ENCODE measurements at regions not wholly inside any gene's neighbourhood (a gene's known extent, or its start where the extent isn't known, plus 50 kb on each side); places are given as distances from the start of the nearest gene placed in this dataset.

GRCh38 chr13:90382425-90382824 lies 965.1 kb upstream of the MIR17HG start:
- TF ChIP-seq, protein P1, sequence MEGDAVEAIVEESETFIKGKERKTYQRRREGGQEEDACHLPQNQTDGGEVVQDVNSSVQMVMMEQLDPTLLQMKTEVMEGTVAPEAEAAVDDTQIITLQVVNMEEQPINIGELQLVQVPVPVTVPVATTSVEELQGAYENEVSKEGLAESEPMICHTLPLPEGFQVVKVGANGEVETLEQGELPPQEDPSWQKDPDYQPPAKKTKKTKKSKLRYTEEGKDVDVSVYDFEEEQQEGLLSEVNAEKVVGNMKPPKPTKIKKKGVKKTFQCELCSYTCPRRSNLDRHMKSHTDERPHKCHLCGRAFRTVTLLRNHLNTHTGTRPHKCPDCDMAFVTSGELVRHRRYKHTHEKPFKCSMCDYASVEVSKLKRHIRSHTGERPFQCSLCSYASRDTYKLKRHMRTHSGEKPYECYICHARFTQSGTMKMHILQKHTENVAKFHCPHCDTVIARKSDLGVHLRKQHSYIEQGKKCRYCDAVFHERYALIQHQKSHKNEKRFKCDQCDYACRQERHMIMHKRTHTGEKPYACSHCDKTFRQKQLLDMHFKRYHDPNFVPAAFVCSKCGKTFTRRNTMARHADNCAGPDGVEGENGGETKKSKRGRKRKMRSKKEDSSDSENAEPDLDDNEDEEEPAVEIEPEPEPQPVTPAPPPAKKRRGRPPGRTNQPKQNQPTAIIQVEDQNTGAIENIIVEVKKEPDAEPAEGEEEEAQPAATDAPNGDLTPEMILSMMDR (IDR thresholded peaks at IDR 0.05): no peak
- TF ChIP-seq POLR2A (IDR thresholded peaks at IDR 0.05): no peak
- TF ChIP-seq EP300 (IDR thresholded peaks at IDR 0.05): no peak
- intact Hi-C loops (cut with DNase I): no loop called here
- Histone ChIP-seq H3K9me3 (no peaks in the 10 kb centered on the region), H3K4me1 (ENCODE audit: insufficient read depth) (no peaks in the 10 kb centered on the region), H3K27ac (no peak overlapping the region), H3K27me3 (no peaks in the 10 kb centered on the region), H3K36me3 (no peaks in the 10 kb centered on the region), H3K4me3 (no peak overlapping the region)
- no peak for DNase-seq
- WGBS, 3 donors: 39 to 71% (median 62%) methylated on average over 1 of the region's 1 CpG

DNA sequence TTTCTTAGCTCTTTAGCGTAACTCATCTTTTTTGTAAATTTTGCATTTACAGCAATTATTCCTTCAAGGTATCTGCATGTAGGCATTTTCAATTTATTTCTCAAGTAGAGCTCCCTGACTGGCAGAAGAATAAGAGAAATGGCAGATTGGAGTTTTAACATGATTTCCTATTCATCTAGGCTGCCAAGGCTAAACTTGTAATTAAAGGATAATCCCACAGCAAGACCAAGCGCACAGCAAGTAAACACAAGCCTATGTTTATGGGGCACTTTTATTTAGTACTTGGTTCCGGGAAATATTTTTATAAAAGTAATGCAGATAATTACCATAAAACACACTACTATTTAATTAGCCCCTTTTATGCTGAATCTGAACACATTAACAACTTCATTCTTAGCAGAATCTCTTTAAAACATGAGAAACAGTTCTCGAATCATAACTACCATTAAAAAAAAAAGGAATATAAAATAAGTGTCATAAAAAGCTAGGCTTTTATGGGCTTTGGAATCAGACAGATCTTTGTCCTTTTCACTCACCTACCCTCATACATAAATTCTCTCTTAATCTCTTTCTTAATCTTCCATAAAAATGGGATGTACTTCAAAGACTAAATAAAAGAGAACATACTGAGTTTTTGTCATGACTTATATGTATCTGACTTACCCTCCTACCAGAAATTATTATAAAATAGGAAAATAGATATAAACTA lies 961.6 kb upstream of the MIR17HG start:
- no peak overlapping the region for H3K4me3 ChIP-seq
- no peak overlapping the region for H3K27ac ChIP-seq
- no peaks in the 10 kb centered on the region for H3K9me3 ChIP-seq
- TF ChIP-seq POLR2A (IDR thresholded peaks at IDR 0.05): no peak
- TF ChIP-seq EP300 (IDR thresholded peaks at IDR 0.05): no peak
- TF ChIP-seq, protein P1 (IDR thresholded peaks at IDR 0.05): no peak
- intact Hi-C loops (cut with DNase I): no loop called here
- DNase-seq: no peak
- no peaks in the 10 kb centered on the region for H3K4me1 ChIP-seq (ENCODE audit: insufficient read depth)
- no peaks in the 10 kb centered on the region for H3K36me3 ChIP-seq
- WGBS, 3 donors: 83 to 90% (median 85%) methylated on average over 4 of the region's 4 CpGs
- H3K27me3 ChIP-seq: no peaks in the 10 kb centered on the region

GRCh38 chr13:90388887-90389452 lies 958.5 kb upstream of the MIR17HG start:
- DNase-seq: no peak
- Histone ChIP-seq H3K9me3 (no peaks in the 10 kb centered on the region), H3K4me1 (ENCODE audit: insufficient read depth) (no peaks in the 10 kb centered on the region), H3K27ac (no peak overlapping the region), H3K27me3 (no peaks in the 10 kb centered on the region), H3K4me3 (no peak overlapping the region), H3K36me3 (no peaks in the 10 kb centered on the region)
- intact Hi-C loops (cut with DNase I): no loop called here
- no peak for TF ChIP-seq EP300 (IDR thresholded peaks at IDR 0.05)
- TF ChIP-seq POLR2A (IDR thresholded peaks at IDR 0.05): no peak
- TF ChIP-seq, protein P1 (IDR thresholded peaks at IDR 0.05): no peak
- 82 to 93% (median 88%) methylated on average over 2 of the region's 2 CpGs for WGBS, 3 donors

DNA sequence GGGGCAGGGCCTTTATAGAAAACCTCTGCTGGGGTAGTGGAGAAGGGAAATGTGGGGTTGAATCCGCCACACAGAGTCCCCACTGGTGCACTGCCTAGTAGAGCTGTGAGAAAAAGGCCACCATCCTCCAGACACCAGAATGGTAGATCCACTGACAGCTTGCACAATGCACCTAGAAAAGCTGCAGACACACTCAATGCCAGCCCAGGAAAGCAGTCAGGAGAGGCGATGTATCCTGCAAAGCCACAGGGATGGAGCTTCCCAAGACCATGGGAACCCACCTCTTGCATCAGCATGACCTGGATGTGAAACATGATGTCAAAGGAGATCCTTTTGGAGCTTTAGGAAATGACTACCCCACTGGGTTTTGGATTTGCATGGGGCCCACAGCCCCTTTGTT lies 958.0 kb upstream of the MIR17HG start:
- 87 to 95% (median 94%) methylated on average over 2 of the region's 2 CpGs for WGBS, 3 donors
- H3K27ac ChIP-seq: no peak overlapping the region
- no peaks in the 10 kb centered on the region for H3K4me1 ChIP-seq (ENCODE audit: insufficient read depth)
- no peaks in the 10 kb centered on the region for H3K9me3 ChIP-seq
- TF ChIP-seq, protein P1 (IDR thresholded peaks at IDR 0.05): no peak
- TF ChIP-seq POLR2A (IDR thresholded peaks at IDR 0.05): no peak
- TF ChIP-seq EP300 (IDR thresholded peaks at IDR 0.05): no peak
- H3K27me3 ChIP-seq: no peaks in the 10 kb centered on the region
- DNase-seq: no peak
- no peak overlapping the region for H3K4me3 ChIP-seq
- intact Hi-C loops (cut with DNase I): no loop called here
- H3K36me3 ChIP-seq: no peaks in the 10 kb centered on the region

All from ovary (tissue), 7 donors.